ENCODE measurements at regions not wholly inside any gene's neighbourhood (a gene's known extent, or its start where the extent isn't known, plus 50 kb on each side); places are given as distances from the start of the nearest gene placed in this dataset.

DNA sequence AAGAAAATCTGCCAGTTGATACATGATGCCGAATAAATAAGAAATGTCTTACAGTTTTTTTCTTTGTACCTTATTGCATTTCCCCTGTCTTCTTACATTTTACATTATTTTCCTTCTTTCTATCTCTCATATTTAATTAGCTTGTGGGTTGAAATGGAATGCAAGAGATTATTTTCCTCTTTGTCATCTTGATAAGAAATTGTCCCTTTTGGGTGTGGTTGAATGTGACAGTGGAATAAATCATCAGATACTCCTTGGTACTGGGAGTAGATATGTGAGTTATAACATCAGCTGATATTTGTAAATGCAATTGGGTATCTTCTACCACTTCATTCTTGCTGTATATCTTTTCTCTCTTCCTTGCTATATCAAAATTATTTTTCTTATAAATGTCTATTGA, 997.4 kb downstream of the RAPGEF2 start:
- TF ChIP-seq, protein P1, sequence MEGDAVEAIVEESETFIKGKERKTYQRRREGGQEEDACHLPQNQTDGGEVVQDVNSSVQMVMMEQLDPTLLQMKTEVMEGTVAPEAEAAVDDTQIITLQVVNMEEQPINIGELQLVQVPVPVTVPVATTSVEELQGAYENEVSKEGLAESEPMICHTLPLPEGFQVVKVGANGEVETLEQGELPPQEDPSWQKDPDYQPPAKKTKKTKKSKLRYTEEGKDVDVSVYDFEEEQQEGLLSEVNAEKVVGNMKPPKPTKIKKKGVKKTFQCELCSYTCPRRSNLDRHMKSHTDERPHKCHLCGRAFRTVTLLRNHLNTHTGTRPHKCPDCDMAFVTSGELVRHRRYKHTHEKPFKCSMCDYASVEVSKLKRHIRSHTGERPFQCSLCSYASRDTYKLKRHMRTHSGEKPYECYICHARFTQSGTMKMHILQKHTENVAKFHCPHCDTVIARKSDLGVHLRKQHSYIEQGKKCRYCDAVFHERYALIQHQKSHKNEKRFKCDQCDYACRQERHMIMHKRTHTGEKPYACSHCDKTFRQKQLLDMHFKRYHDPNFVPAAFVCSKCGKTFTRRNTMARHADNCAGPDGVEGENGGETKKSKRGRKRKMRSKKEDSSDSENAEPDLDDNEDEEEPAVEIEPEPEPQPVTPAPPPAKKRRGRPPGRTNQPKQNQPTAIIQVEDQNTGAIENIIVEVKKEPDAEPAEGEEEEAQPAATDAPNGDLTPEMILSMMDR (IDR thresholded peaks at IDR 0.05; ENCODE audit: insufficient read depth, low read depth, low read length) = no peak
- TF ChIP-seq EZH2 (IDR thresholded peaks at IDR 0.05; ENCODE audit: insufficient read depth, low read length) = no peak
